Mesothelial cell of epicardium (in vitro differentiated cells): ENCODE measurements at regions not wholly inside any gene's neighbourhood (a gene's known extent, or its start where the extent isn't known, plus 50 kb on each side); places are given as distances from the start of the nearest gene placed in this dataset.
A peak's percentile ranks its signal among the peaks of the same experiment; 100 is the strongest.

ENCODE experiments used
- DNase-seq, 2 experiments: peaks; one replicate each; pipeline ENCODE4 v3.0.0; 2021; ENCODE audit warnings: low spot score in 2 of 2; ENCODE audit not compliant: unreplicated experiment in 2 of 2
- H3K27ac Mint-ChIP-seq: 2 replicates; pipeline ENCODE4 v1.8.0; 2021; ENCODE audit warnings: mixed read lengths
- H3K27me3 Mint-ChIP-seq: 2 replicates; pipeline ENCODE4 v1.8.0; 2021; ENCODE audit warnings: low read depth, mixed read lengths
- H3K36me3 Mint-ChIP-seq: 2 replicates; pipeline ENCODE4 v1.8.0; 2021; ENCODE audit warnings: mixed read lengths
- H3K4me1 Mint-ChIP-seq: 2 replicates; pipeline ENCODE4 v1.8.0; 2021; ENCODE audit warnings: mixed read lengths
- H3K4me3 Mint-ChIP-seq: 2 replicates; pipeline ENCODE4 v1.8.0; 2021; ENCODE audit warnings: mild to moderate bottlenecking, moderate library complexity, mixed read lengths
- H3K9me3 Mint-ChIP-seq: 2 replicates; pipeline ENCODE4 v1.8.0; 2021; ENCODE audit warnings: mixed read lengths
- TF ChIP-seq, protein P1 (sequence below): fragments of 200-600 bp; sonication (generic); IDR thresholded peaks from one replicate; pipeline ENCODE4 v1.5.0; 2021; ENCODE audit warnings: antibody characterized with exemption; ENCODE audit not compliant: unreplicated experiment

DNA sequence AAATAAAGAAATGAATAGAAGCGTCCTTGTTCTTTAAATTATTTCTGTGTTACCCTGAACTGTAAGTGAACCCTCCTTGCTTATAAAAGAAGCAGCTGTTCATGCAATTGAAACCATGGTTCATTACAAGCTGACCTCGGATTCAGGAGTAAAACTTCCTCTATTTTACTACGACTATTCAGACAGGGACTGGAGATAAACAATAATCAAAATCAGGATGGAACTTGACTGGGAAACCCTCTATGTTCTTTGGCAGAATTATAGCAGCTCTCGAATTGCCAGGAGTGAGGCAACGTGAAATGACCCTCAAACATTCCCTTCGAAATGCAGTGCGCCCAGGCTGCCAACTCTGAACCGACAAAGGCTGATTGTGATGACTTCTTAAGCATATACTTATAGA lies 172.1 kb downstream of the CYP26A1 start:
- Mint-ChIP-seq H3K27me3 (no peaks in the 10 kb centered on the region), H3K36me3 (no peaks in the 10 kb centered on the region), H3K4me3 (no peak overlapping the region), H3K27ac (peak overlapping the region; percentile 67), H3K9me3 (no peaks in the 10 kb centered on the region), H3K4me1 (peaks cover 18% of the 10 kb centered on the region)
- TF ChIP-seq, protein P1, sequence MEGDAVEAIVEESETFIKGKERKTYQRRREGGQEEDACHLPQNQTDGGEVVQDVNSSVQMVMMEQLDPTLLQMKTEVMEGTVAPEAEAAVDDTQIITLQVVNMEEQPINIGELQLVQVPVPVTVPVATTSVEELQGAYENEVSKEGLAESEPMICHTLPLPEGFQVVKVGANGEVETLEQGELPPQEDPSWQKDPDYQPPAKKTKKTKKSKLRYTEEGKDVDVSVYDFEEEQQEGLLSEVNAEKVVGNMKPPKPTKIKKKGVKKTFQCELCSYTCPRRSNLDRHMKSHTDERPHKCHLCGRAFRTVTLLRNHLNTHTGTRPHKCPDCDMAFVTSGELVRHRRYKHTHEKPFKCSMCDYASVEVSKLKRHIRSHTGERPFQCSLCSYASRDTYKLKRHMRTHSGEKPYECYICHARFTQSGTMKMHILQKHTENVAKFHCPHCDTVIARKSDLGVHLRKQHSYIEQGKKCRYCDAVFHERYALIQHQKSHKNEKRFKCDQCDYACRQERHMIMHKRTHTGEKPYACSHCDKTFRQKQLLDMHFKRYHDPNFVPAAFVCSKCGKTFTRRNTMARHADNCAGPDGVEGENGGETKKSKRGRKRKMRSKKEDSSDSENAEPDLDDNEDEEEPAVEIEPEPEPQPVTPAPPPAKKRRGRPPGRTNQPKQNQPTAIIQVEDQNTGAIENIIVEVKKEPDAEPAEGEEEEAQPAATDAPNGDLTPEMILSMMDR = no peak
- no peak for DNase-seq

DNA sequence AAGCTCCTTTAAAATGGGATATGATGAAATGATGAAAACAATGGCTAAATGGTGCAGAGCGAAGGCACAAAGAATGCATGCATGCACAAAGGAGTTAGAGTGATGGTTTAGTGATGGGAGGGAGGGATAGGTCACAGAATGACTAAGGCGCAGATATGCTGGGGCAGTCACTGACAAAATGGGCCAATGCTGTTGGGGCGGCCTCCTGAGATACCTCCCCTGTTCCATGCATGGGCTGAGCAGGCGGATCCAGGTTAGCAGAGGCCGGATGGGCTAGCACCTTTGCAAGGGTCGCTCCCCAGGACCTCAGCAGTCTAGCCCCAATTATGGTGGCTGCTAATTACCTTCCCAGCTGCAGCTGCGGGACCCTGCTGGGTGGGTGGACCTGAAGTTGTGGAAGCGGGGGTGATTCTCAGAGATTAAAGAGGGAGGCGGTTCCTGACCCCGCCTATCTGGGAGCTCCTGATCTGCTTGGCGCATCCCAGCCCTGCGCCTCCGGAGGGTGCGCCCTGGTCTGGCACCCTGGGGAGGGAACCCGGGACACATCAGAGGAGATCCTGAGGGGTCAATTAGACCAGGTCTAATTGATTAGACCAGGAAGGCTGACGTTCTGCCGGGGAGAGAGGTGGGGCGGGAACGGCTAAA lies 175.0 kb downstream of the CYP26A1 start:
- Mint-ChIP-seq H3K9me3 (no peaks in the 10 kb centered on the region), H3K4me3 (no peak overlapping the region), H3K27me3 (no peaks in the 10 kb centered on the region), H3K27ac (no peak overlapping the region), H3K4me1 (peaks cover 25% of the 10 kb centered on the region), H3K36me3 (no peaks in the 10 kb centered on the region)
- TF ChIP-seq, protein P1 = no peak
- no peak for DNase-seq

DNA sequence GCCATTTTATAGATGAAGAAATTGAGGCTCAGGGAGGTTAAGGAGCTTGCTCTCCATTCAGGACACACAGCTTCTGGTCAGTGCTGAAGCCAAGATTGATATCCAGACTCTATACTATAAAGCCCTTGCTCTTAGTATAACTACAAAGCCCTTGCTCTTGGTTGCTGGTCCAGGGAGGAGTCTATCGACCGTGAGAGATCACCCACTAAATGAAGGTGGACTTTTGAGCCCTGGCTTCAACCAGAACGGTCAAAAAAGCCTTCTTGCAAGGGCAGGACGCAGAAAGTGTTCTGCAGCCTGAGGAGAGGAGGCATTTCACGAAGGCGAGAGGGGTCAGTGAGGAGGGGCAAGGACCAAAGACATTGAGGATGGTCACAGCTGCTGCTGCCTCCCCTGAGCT lies 176.3 kb downstream of the CYP26A1 start:
- H3K27ac Mint-ChIP-seq = no peak overlapping the region

DNA sequence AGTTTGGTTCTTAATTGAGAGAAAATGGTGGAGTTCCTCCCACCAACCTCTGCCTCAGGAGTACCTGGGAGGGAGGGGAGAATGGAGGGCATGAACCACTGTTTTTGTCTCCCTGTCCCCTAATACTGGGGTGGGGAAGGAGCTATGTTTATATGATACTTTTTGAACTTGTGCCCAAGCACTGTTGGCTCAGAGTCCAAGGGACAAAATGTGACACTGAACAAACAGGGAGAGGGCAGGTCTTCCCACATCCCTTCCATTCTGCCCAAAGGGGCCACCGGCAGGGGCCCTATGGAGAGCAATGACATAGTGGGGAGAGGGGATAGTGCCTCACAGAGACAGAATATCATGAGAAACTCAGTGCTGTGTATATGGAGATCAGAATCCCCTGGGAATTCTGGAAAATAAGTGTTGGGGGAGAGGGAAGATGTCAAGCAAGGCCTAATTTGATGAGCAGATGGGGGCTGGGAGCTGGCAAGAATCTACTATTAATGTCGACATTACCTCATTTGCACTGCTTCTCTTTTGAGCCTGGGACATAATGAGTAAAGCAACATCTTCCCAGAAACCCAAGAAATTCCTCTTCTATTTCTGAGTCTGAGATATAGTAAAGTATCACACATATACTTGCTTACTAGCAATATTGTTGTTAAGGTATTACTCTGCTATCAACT lies 180.6 kb downstream of the CYP26A1 start:
- Mint-ChIP-seq H3K4me1 (peaks cover 7% of the 10 kb centered on the region), H3K36me3 (no peaks in the 10 kb centered on the region), H3K27me3 (no peaks in the 10 kb centered on the region), H3K9me3 (no peaks in the 10 kb centered on the region), H3K4me3 (no peak overlapping the region), H3K27ac (no peak overlapping the region)
- TF ChIP-seq, protein P1 = no peak
- DNase-seq = no peak

More for the DNA sequence above, 176.3 kb downstream of the CYP26A1 start:
- H3K4me3 Mint-ChIP-seq = no peak overlapping the region
- H3K36me3 Mint-ChIP-seq = no peaks in the 10 kb centered on the region
- no peaks in the 10 kb centered on the region for H3K9me3 Mint-ChIP-seq
- DNase-seq = no peak
- TF ChIP-seq, protein P1 = no peak
- peaks cover 19% of the 10 kb centered on the region for H3K4me1 Mint-ChIP-seq
- H3K27me3 Mint-ChIP-seq = no peaks in the 10 kb centered on the region

DNA sequence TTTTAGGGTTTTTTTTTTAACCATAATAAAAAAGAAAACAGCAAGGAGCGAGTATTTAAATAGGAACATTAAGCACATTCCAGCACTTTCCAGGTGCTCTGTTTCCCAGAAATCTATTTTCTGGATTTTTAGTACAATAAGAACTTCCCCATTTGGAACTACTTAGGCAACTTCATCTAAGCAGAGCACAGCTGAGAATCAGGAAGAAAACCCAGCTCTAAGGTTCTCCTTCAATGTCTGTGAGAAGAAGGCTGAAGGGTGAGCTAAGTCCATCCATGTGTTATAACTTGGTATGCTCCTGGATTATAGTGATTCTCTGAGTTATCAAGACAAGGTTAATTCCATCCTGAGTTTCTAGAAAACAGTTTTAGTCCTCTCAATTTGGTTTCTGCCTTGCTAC lies 181.9 kb downstream of the CYP26A1 start:
- TF ChIP-seq, protein P1 = no peak
- Mint-ChIP-seq H3K9me3 (no peaks in the 10 kb centered on the region), H3K4me1 (peaks cover 7% of the 10 kb centered on the region), H3K27me3 (no peaks in the 10 kb centered on the region), H3K36me3 (no peaks in the 10 kb centered on the region), H3K4me3 (no peak overlapping the region), H3K27ac (no peak overlapping the region)
- DNase-seq = no peak
